Fibroblast of the aortic adventitia (primary cell): ENCODE measurements at regions not wholly inside any gene's neighbourhood (a gene's known extent, or its start where the extent isn't known, plus 50 kb on each side); places are given as distances from the start of the nearest gene placed in this dataset.
"Not testable (repeated sequence)": the region's sequence is repeated elsewhere in the genome, so short reads cannot be mapped to it uniquely, and the experiment has no call there.

Source experiments
- DNase-seq: peaks from one replicate; pipeline ENCODE4 v3.0.0-alpha.2; 2010; ENCODE audit warnings: low read depth
- H3K4me3 ChIP-seq: 2 replicates; pipeline ENCODE4 v1.5.1; 2011; ENCODE audit warnings: low read depth, mild to moderate bottlenecking, control low read depth, low read length, moderate library complexity
- TF ChIP-seq, protein P1 (sequence below): IDR thresholded peaks from 2 replicates; pipeline ENCODE4 v1.5.1; 2011; ENCODE audit warnings: mild to moderate bottlenecking, low read length, control low read depth, inconsistent platforms; ENCODE audit not compliant: insufficient read depth

DNA sequence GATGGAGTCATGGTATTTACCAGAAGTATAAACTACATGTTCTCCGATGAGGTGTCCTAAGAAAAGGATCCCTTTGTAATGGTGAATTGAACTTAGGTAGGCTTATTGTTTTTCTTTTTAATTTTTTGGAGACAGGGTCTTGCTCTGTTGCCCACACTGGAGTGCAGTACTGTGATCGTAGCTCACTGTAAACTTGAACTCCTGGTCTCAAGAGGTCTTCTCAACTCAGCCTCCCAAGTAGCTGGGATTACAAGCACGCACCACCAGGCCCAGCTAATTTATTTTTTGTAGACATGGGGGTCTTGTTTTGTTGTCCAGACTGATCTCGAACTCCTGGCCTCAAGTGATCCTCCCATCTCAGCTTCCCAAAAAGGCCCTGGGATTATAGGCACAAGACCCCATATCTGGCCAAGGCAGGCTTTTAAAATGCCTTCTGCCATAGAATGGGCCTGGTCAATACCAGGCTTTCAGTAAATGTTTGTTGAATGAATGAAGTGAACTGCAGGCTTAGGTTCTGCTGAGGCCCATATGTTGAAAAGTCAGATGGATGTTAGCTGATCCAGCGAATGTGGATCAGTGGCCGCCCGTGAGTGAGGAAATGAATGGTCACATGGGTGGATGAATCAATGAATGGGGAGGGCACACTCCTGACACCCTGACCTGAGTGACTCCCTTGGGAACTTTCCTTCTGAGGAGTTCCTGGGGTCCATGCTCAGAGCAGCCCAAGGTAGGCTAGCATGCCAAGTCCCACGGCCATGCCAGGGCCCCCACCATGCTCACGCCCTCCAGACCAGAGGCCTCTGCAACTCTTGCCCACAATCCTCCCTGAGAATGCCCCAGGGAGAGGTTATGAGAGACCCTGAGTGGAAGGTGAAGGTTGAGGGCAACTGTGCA, 118.0 kb upstream of the MYCN start:
- H3K4me3 ChIP-seq: no peak overlapping the region
- TF ChIP-seq, protein P1, sequence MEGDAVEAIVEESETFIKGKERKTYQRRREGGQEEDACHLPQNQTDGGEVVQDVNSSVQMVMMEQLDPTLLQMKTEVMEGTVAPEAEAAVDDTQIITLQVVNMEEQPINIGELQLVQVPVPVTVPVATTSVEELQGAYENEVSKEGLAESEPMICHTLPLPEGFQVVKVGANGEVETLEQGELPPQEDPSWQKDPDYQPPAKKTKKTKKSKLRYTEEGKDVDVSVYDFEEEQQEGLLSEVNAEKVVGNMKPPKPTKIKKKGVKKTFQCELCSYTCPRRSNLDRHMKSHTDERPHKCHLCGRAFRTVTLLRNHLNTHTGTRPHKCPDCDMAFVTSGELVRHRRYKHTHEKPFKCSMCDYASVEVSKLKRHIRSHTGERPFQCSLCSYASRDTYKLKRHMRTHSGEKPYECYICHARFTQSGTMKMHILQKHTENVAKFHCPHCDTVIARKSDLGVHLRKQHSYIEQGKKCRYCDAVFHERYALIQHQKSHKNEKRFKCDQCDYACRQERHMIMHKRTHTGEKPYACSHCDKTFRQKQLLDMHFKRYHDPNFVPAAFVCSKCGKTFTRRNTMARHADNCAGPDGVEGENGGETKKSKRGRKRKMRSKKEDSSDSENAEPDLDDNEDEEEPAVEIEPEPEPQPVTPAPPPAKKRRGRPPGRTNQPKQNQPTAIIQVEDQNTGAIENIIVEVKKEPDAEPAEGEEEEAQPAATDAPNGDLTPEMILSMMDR: no peak
- DNase-seq: no peak

GRCh38 chr2:15823459-15824396, 116.6 kb upstream of the MYCN start:
- H3K4me3 ChIP-seq: no peak overlapping the region
- TF ChIP-seq, protein P1: no peak
- no peak for DNase-seq

- H3K4me3 ChIP-seq, DNase-seq: not testable (repeated sequence)
Observed at GRCh38 chr2:15824467-15824866, 115.9 kb upstream of the MYCN start.

DNA sequence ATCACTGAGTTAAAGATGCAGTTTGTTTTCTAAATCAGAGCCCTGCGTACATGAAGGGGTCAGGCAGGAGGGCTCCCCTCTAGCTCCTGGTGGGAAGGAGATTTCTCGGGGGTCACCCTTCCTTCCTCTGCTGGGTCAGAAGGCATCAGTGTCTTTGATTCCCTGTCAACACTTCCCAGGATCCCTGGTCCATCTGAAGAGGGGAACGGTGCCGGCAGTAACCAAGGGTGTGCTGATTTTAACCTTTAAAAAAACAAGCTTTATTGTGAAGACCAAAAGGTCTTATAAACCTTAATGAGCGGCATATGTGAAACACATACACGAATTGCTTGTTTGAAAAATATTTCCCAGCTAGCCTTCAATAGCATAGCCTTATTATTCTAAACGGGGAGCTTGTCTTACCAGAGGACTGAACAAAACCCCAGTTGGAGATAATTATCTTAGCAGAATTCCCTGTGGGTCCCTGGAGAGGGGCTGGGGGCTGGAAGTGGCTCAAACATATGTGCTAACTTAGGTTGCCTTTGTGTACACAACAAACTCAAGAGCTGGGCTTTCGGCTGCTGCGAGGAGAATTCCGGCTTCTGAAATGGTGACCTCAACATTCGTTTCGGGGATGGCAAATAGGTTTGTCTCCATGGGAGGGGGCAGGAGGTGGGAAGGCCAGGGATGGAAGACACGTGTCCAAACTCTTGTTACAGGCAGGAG, 114.9 kb upstream of the MYCN start:
- TF ChIP-seq, protein P1: no peak
- no peak for DNase-seq
- H3K4me3 ChIP-seq: no peak overlapping the region

DNA sequence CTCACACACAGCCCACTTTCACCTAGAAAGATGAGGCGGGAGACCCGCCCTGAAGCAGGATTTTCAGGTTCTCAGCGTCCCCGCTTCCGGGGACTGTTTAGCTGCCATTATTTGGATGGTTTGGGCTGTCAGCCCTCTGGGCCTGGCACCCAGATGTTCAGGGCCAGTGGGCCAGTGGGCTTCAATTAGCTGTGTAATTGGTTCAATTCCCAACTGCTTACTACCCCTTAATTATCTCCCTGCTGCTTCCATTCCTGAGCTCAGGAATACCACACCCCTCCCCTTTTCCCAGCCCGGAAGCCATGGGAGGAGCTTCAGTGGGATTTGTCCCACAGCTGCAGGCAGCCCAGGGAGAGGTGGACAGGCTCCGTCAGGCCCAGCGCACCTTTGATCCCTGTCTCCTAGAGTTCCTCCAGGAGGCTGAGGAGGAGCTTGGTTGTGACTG, 114.1 kb upstream of the MYCN start:
- no peak for DNase-seq
- no peak overlapping the region for H3K4me3 ChIP-seq
- TF ChIP-seq, protein P1: no peak

GRCh38 chr2:15827001-15827400, 113.3 kb upstream of the MYCN start:
- no peak for DNase-seq
- no peak overlapping the region for H3K4me3 ChIP-seq
- TF ChIP-seq, protein P1: no peak
